Esophagus muscularis mucosa (tissue), 4 donors: ENCODE measurements at regions not wholly inside any gene's neighbourhood (a gene's known extent, or its start where the extent isn't known, plus 50 kb on each side); places are given as distances from the start of the nearest gene placed in this dataset.

Experiments
- CTCF ChIP-seq, 3 experiments: fragments of 200-600 bp in 2 of 3; fragments of 450-650 bp in 1 of 3; sonication (generic) in 2 of 3; IDR thresholded peaks; one replicate each; pipeline ENCODE4 v1.5.1; 2017 to 2019; ENCODE audit warnings: antibody characterized with exemption in 3 of 3, mild to moderate bottlenecking in 2 of 3, moderate library complexity in 1 of 3
- EP300 ChIP-seq: sonication (generic); formaldehyde crosslinking; IDR thresholded peaks from one replicate; pipeline ENCODE4 v1.6.1; 2017; ENCODE audit warnings: antibody characterized with exemption
- POLR2AphosphoS5 ChIP-seq, 2 donors: sonication (generic); formaldehyde crosslinking; IDR thresholded peaks; one replicate each; pipeline ENCODE4 v1.6.1; 2017; ENCODE audit warnings: antibody characterized with exemption in 2 of 2

GRCh38 chr1:227401562-227402342 lies 83.5 kb upstream of the CDC42BPA start:
- TF ChIP-seq CTCF (IDR thresholded peaks at IDR 0.05) (no peak), EP300 (no peak), POLR2AphosphoS5 (IDR thresholded peaks at IDR 0.05) (no peak)
